HG03378 (cell line): ENCODE measurements at regions not wholly inside any gene's neighbourhood (a gene's known extent, or its start where the extent isn't known, plus 50 kb on each side); places are given as distances from the start of the nearest gene placed in this dataset.
A peak's percentile ranks its signal among the peaks of the same experiment; 100 is the strongest.
"Not testable (repeated sequence)": the region's sequence is repeated elsewhere in the genome, so short reads cannot be mapped to it uniquely, and the experiment has no call there.

Source experiments
- ATAC-seq: cut with Tn5 transposase; IDR thresholded peaks from one replicate; pipeline ENCODE4 v1.9.1; 2021; ENCODE audit warnings: mild to moderate bottlenecking, moderate library complexity; ENCODE audit not compliant: unreplicated experiment

- no peak for ATAC-seq
Measured at GRCh38 chr18:25590456-25590855, 238.5 kb upstream of the ZNF521 start.

- ATAC-seq, result no peak
Measured at GRCh38 chr18:25587545-25587944, 235.6 kb upstream of the ZNF521 start.

GRCh38 chr18:25568986-25569385 lies 217.0 kb upstream of the ZNF521 start:
- ATAC-seq, result no peak

- no peak for ATAC-seq
Measured at GRCh38 chr18:25563816-25564683, 212.1 kb upstream of the ZNF521 start.

GRCh38 chr18:25563346-25563745 lies 211.4 kb upstream of the ZNF521 start:
- no peak for ATAC-seq

GRCh38 chr18:25561918-25562317 lies 210.0 kb upstream of the ZNF521 start:
- no peak for ATAC-seq

GRCh38 chr18:25560369-25560768 lies 208.4 kb upstream of the ZNF521 start:
- no peak for ATAC-seq

GRCh38 chr18:25557011-25557410 lies 205.0 kb upstream of the ZNF521 start:
- ATAC-seq, result no peak

GRCh38 chr18:25553631-25554263 lies 201.8 kb upstream of the ZNF521 start:
- no peak for ATAC-seq

- ATAC-seq, result no peak
Measured at GRCh38 chr18:25544546-25545287, 192.8 kb upstream of the ZNF521 start.

- ATAC-seq, result no peak
Measured at GRCh38 chr18:25538175-25538922, 186.4 kb upstream of the ZNF521 start.

GRCh38 chr18:25535495-25535894 lies 183.5 kb upstream of the ZNF521 start:
- ATAC-seq, result no peak

GRCh38 chr18:25534401-25534800 lies 182.4 kb upstream of the ZNF521 start:
- ATAC-seq, result no peak

- ATAC-seq, result no peak
Measured at GRCh38 chr18:25533218-25533617, 181.3 kb upstream of the ZNF521 start.

GRCh38 chr18:25531207-25531606 lies 179.2 kb upstream of the ZNF521 start:
- ATAC-seq, result no peak

- ATAC-seq, result not testable (repeated sequence)
Measured at GRCh38 chr18:25525789-25526188, 173.8 kb upstream of the ZNF521 start.

- peak; percentile 99 for ATAC-seq
Measured at GRCh38 chr18:25518716-25519053, 166.7 kb upstream of the ZNF521 start.

- ATAC-seq, result peak; percentile 42
Measured at GRCh38 chr18:25517881-25518715, 166.1 kb upstream of the ZNF521 start.

GRCh38 chr18:25516747-25517498 lies 165.0 kb upstream of the ZNF521 start:
- ATAC-seq, result no peak
